HG02623 (cell line): ENCODE measurements at regions not wholly inside any gene's neighbourhood (a gene's known extent, or its start where the extent isn't known, plus 50 kb on each side); places are given as distances from the start of the nearest gene placed in this dataset.

Experiments
- ATAC-seq: cut with Tn5 transposase; IDR thresholded peaks from one replicate; pipeline ENCODE4 v1.9.1; 2021; ENCODE audit warnings: moderate library complexity; ENCODE audit not compliant: unreplicated experiment

DNA sequence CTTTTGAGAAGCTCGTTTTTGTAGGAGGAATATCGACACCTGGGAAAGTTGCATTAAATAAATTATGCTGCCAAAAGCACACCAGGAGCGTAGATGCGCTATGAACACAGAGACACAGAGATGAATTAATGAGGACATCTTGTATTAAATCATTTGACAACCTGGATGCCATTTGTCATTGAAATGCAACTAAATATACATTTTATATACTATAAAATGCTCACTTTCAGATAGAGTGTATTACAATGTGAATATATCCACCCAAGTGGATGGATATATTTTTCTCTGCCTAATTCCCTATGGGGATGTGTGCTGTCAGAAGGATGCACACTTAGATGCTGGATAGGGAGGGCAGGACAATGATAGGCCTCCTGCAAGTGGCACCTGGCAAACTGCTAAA lies 426.2 kb downstream of the RIT2 start:
- ATAC-seq, result no peak
